AG04449 (cell line): ENCODE measurements at regions not wholly inside any gene's neighbourhood (a gene's known extent, or its start where the extent isn't known, plus 50 kb on each side); places are given as distances from the start of the nearest gene placed in this dataset.

ENCODE experiments used
- CTCF ChIA-PET: fragments of 350-600 bp; formaldehyde crosslinking; extraction: SDS; loops from one replicate; lab custom pipeline; 2021; ENCODE audit warnings: antibody characterized with exemption; lab: Yijun Ruan, JAX
- POLR2A ChIA-PET: fragments of 400-600, 350-600 bp; formaldehyde crosslinking; extraction: SDS; loops from one replicate; lab custom pipeline; 2020; ENCODE audit warnings: antibody characterized with exemption, inconsistent platforms; lab: Yijun Ruan, JAX
- DNase-seq: peaks from one replicate; pipeline ENCODE4 v3.0.0-alpha.2; 2010; ENCODE audit warnings: low read depth, low spot score
- H3K4me3 ChIP-seq: 2 replicates; pipeline ENCODE4 v1.5.1; 2011; ENCODE audit warnings: low read depth, mild to moderate bottlenecking, control low read depth, low read length
- CTCF ChIP-seq: IDR thresholded peaks from one replicate; pipeline ENCODE4 v1.5.1; 2011; ENCODE audit warnings: mild to moderate bottlenecking, moderate library complexity, low read length, control low read depth, inconsistent platforms; ENCODE audit not compliant: insufficient read depth; ENCODE audit errors: missing control alignments

DNA sequence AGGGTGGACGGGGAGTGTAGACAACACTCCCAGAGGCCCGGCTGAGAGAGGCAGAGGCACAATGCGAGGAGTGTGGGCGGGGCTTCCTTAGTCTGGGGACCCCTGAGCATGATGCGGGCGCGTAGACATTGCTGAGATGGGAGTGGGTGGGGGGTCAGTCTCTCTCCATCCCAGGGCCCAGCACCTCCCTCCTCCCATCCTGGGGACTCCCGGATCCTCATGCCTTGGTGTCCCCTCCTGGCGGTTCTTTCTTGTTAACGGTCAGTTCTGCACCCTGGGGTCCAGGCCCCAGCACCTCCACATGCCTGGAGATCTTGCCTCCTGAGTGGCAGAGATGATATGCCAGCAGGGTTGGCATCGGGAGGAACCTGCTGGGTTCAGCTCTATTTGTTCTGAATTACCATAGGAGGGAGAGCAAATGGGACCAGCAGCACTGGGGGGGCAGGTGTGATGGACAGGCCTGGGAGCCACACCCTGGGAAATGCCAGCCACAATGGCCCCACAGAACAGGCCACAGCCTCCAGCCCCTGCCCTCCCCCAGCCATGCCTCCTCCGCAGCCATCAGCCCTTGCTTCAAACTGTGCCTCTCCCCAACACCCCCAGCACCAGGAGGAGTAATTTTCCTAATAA is 55.7 kb downstream of the RTL6 start:
- POLR2A ChIA-PET = no interaction called here
- no peak for TF ChIP-seq CTCF
- no peak for DNase-seq
- CTCF ChIA-PET = interaction anchor here (1.3 kb wide), 1 partner anchor 182 kb away, joined by 4 read pairs; no protein-coding TSS in a partner anchor
- no peak overlapping the region for H3K4me3 ChIP-seq

DNA sequence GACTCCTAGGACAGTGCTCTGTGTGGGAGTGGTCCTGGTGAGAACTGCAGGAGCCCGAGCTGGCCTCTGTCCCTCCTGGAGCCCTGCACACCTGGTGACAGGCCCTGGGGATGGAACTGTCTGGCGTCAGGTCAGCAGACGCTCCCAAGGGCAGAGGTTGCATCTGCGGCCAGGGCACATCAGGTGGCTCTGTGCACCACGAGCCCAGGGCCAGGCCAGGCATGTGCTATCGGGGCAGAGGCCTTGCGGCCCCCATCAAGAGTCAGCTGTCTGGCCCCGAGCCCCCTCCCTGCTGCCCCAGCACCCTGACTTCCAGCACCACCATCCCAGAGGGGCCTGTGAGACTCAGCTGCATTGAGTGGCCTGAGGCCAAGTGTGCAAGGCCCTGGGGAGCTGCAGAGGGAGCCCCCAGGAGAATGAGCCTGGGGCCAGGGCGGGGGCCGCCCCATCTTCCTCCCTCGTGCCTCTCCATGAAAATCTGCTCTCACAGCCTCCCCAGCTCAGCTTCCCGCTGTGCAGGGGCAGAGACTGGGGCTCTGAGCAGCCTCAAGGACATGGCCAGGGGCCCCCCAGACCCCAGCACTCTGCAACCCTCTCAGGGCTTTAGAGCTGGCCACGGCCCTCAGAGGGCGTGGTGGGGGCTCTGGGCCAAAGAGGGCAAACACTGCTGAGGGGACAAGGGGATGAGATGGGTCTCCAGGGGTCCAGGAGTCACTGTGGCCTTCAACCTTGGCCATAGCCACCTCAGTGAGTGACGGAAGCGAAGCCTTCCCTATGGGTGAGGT is 56.4 kb downstream of the RTL6 start:
- DNase-seq = no peak
- CTCF ChIA-PET = interaction anchor here (1.3 kb wide), 1 partner anchor 182 kb away, joined by 4 read pairs; no protein-coding TSS in a partner anchor
- POLR2A ChIA-PET = no interaction called here
- TF ChIP-seq CTCF = no peak
- no peak overlapping the region for H3K4me3 ChIP-seq

DNA sequence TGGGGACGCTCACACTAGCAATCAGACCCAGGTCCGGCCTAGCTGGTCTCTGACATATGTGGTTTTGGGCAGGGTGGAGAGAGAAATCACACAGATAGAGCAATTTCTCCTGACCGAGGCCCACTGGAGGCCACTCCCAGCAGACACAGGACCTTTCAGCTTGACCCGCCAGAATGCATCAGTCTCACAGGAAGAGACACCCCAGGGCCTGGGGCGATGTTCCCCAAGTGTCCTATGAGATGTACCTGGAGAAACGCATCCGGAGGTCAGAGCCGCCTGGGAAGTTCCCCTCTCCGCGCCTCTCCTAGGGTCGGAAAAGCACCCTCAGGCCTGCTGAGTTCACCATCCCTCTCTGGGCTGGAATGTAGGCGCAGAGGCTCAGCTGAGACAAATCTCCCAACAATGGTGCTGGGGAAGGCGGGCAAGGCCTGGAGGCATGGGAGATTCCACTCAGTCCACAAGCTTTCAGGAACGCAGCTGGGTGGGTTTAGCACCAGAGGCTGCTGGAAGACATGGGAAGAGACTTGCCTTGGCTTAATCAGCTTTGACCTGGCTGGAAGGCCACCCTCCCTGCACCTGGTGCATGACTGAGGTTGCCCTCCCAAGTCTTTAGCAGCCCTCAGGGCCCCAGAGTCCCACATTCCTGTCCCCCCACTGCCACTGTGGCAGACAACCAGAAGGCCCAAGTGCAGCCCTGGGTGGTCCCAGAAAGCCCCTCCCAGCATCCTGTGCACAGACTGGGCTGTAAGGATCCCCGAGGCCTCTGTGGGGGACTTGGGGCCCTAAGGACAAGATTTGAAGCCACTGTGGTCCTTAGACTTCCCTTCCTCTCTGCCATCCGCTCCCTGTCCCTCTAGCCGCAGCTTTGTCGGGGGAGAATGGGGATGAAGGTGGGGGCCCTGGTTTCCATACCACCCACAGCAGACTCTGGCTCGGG is 57.5 kb downstream of the RTL6 start:
- TF ChIP-seq CTCF = no peak
- DNase-seq = no peak
- CTCF ChIA-PET = no interaction called here
- no peak overlapping the region for H3K4me3 ChIP-seq
- POLR2A ChIA-PET = no interaction called here

- POLR2A ChIA-PET = no interaction called here
- CTCF ChIA-PET = no interaction called here
- no peak for TF ChIP-seq CTCF
- no peak overlapping the region for H3K4me3 ChIP-seq
- DNase-seq = no peak
Measured at GRCh38 chr22:44439356-44440223, 58.4 kb downstream of the RTL6 start.

- CTCF ChIA-PET = no interaction called here
- POLR2A ChIA-PET = no interaction called here
Measured at GRCh38 chr22:44438481-44439131, 59.4 kb downstream of the RTL6 start.

More at GRCh38 chr22:44438481-44439131, 59.4 kb downstream of the RTL6 start:
- no peak for DNase-seq
- H3K4me3 ChIP-seq = no peak overlapping the region
- TF ChIP-seq CTCF = no peak
